Neural progenitor cell (in vitro differentiated cells): ENCODE measurements at regions not wholly inside any gene's neighbourhood (a gene's known extent, or its start where the extent isn't known, plus 50 kb on each side); places are given as distances from the start of the nearest gene placed in this dataset.

Experiments
- DNase-seq: peaks from one replicate; pipeline ENCODE4 v3.0.0-alpha.2; 2016; ENCODE audit warnings: low spot score
- H2AFZ ChIP-seq: fragments of 200-600 bp; sonication (generic); replicated peaks from 2 replicates; pipeline ENCODE4 v1.6.1; 2016; ENCODE audit warnings: antibody characterized with exemption
- H3F3A ChIP-seq: fragments of 200-600 bp; sonication (generic); 2 replicates; pipeline ENCODE4 v1.6.1; 2016; ENCODE audit warnings: antibody characterized with exemption, low read depth
- H3K27ac ChIP-seq: fragments of 200-600 bp; sonication (generic); 2 replicates; pipeline ENCODE4 v1.5.1; 2016; ENCODE audit warnings: mild to moderate bottlenecking
- H3K27me3 ChIP-seq: fragments of 200-600 bp; sonication (generic); 2 replicates; pipeline ENCODE4 v1.6.1; 2016; ENCODE audit warnings: mild to moderate bottlenecking, moderate library complexity
- H3K36me3 ChIP-seq: fragments of 200-600 bp; sonication (generic); 2 replicates; pipeline ENCODE4 v1.5.1; 2016
- H3K4me1 ChIP-seq: fragments of 200-600 bp; sonication (generic); 2 replicates; pipeline ENCODE4 v1.6.1; 2016; ENCODE audit warnings: mixed run types
- H3K4me2 ChIP-seq: fragments of 200-600 bp; sonication (generic); 2 replicates; pipeline ENCODE4 v1.6.1; 2016
- H3K4me3 ChIP-seq: fragments of 200-600 bp; sonication (generic); 2 replicates; pipeline ENCODE4 v1.5.1; 2016
- H3K79me2 ChIP-seq: fragments of 200-600 bp; sonication (generic); 2 replicates; pipeline ENCODE4 v1.6.1; 2016; ENCODE audit warnings: low read depth
- H3K9ac ChIP-seq: fragments of 200-600 bp; sonication (generic); 2 replicates; pipeline ENCODE4 v1.6.1; 2016
- H3K9me3 ChIP-seq: fragments of 200-600 bp; sonication (generic); 2 replicates; pipeline ENCODE4 v1.5.1; 2016; ENCODE audit warnings: low read depth
- H4K20me1 ChIP-seq: fragments of 200-600 bp; sonication (generic); 2 replicates; pipeline ENCODE4 v1.6.1; 2016; ENCODE audit warnings: low read depth
- H3K27ac Mint-ChIP-seq: 3 replicates; pipeline ENCODE4 v1.8.0; 2021; ENCODE audit warnings: mixed read lengths
- H3K27me3 Mint-ChIP-seq: 2 replicates; pipeline ENCODE4 v1.8.0; 2022; ENCODE audit warnings: low read depth, mild to moderate bottlenecking, inconsistent platforms, moderate library complexity, mixed read lengths; ENCODE audit not compliant: insufficient read depth
- H3K36me3 Mint-ChIP-seq: 3 replicates; pipeline ENCODE4 v1.8.0; 2021; ENCODE audit warnings: mixed read lengths
- H3K4me1 Mint-ChIP-seq: 3 replicates; pipeline ENCODE4 v1.8.0; 2021; ENCODE audit warnings: mixed read lengths
- H3K4me3 Mint-ChIP-seq: 3 replicates; pipeline ENCODE4 v1.8.0; 2021; ENCODE audit warnings: mild to moderate bottlenecking, moderate library complexity, mixed read lengths
- H3K9me3 Mint-ChIP-seq: 3 replicates; pipeline ENCODE4 v1.8.0; 2020; ENCODE audit warnings: mixed read lengths
- EZH2 ChIP-seq: fragments of 200-600 bp; sonication (generic); IDR thresholded peaks from 2 replicates; pipeline ENCODE4 v1.6.1; 2017; ENCODE audit warnings: antibody characterized with exemption, mild to moderate bottlenecking, moderate library complexity
- EZH2phosphoT487 ChIP-seq: fragments of 200-600 bp; sonication (generic); IDR thresholded peaks from 2 replicates; pipeline ENCODE4 v1.6.1; 2017; ENCODE audit warnings: antibody characterized with exemption
- TF ChIP-seq, protein P1 (sequence below): fragments of 200-600 bp; sonication (generic); IDR thresholded peaks from 2 replicates; pipeline ENCODE4 v1.5.1; 2017; ENCODE audit warnings: antibody characterized with exemption, mild to moderate bottlenecking

DNA sequence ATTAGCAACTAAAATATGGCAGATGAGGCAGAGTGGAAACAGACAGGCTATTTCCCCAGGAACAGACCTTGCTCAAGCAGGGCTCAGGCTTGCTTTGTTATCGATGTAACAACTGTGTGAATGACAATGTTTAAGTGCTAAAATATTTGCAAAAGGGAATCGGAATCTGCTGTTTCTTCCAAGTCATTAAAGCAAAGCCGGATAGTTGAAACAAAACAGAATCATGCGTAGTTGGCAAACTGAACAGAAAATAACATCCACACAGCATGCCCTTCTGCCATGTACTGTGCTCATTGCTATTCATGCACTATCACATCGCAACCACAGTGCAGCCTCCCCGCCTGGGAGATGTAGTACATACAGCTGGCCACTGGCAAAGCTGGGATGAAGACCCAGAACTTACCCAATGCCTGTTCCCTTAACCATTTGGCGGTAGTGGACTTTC, 799.1 kb downstream of the DIAPH3 start:
- Histone ChIP-seq H3F3A (no peaks in the 10 kb centered on the region), H3K4me3 (no peak overlapping the region), H3K27ac (no peak overlapping the region), H3K79me2 (no peaks in the 10 kb centered on the region), H3K9me3 (no peaks in the 10 kb centered on the region), H4K20me1 (no peaks in the 10 kb centered on the region), H3K4me1 (peaks cover 12% of the 10 kb centered on the region), H2AFZ (peak overlapping the region; percentile 63), H3K27me3 (no peaks in the 10 kb centered on the region), H3K4me2 (no peak overlapping the region), H3K9ac (no peak overlapping the region), H3K36me3 (no peaks in the 10 kb centered on the region)
- Mint-ChIP-seq H3K4me3 (no peak overlapping the region), H3K4me1 (peaks cover 8% of the 10 kb centered on the region), H3K27ac (no peak overlapping the region), H3K9me3 (no peaks in the 10 kb centered on the region), H3K27me3 (no peaks in the 10 kb centered on the region), H3K36me3 (no peaks in the 10 kb centered on the region)
- TF ChIP-seq EZH2, result no peak
- TF ChIP-seq, protein P1, sequence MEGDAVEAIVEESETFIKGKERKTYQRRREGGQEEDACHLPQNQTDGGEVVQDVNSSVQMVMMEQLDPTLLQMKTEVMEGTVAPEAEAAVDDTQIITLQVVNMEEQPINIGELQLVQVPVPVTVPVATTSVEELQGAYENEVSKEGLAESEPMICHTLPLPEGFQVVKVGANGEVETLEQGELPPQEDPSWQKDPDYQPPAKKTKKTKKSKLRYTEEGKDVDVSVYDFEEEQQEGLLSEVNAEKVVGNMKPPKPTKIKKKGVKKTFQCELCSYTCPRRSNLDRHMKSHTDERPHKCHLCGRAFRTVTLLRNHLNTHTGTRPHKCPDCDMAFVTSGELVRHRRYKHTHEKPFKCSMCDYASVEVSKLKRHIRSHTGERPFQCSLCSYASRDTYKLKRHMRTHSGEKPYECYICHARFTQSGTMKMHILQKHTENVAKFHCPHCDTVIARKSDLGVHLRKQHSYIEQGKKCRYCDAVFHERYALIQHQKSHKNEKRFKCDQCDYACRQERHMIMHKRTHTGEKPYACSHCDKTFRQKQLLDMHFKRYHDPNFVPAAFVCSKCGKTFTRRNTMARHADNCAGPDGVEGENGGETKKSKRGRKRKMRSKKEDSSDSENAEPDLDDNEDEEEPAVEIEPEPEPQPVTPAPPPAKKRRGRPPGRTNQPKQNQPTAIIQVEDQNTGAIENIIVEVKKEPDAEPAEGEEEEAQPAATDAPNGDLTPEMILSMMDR, result peak; percentile 23
- DNase-seq, result peak; percentile 24

DNA sequence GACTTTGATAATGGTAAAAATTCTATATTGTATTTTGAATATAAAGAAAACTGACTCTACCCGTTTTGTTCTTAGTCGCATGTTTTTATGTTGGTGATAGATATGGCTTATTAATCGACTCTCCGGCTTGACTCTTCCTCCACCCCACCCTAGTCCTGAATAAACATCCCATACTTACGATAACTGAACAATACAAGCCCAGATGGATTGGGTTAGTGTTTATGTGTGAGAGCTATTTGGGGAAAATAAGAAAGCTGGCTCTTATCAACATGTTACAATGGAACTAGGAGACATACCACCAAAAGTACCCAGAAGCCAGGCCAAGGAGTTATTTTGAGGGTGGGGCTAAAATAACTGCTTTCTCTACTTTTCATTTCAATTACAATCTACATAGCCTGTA, 796.3 kb downstream of the DIAPH3 start:
- no peak for DNase-seq
- Mint-ChIP-seq H3K27me3 (no peaks in the 10 kb centered on the region), H3K27ac (no peak overlapping the region), H3K9me3 (no peaks in the 10 kb centered on the region), H3K4me3 (no peak overlapping the region), H3K36me3 (no peaks in the 10 kb centered on the region), H3K4me1 (peaks cover 8% of the 10 kb centered on the region)
- H3K4me1 ChIP-seq, result peaks cover 6% of the 10 kb centered on the region
- H3K36me3 ChIP-seq, result no peaks in the 10 kb centered on the region
- H2AFZ ChIP-seq, result no peak overlapping the region
- no peaks in the 10 kb centered on the region for H3F3A ChIP-seq
- H3K79me2 ChIP-seq, result no peaks in the 10 kb centered on the region
- H3K9me3 ChIP-seq, result no peaks in the 10 kb centered on the region
- no peak overlapping the region for H3K27ac ChIP-seq
- H3K4me3 ChIP-seq, result no peak overlapping the region
- no peaks in the 10 kb centered on the region for H3K27me3 ChIP-seq
- no peaks in the 10 kb centered on the region for H4K20me1 ChIP-seq
- no peak overlapping the region for H3K9ac ChIP-seq
- TF ChIP-seq, protein P1, result no peak
- no peak overlapping the region for H3K4me2 ChIP-seq

DNA sequence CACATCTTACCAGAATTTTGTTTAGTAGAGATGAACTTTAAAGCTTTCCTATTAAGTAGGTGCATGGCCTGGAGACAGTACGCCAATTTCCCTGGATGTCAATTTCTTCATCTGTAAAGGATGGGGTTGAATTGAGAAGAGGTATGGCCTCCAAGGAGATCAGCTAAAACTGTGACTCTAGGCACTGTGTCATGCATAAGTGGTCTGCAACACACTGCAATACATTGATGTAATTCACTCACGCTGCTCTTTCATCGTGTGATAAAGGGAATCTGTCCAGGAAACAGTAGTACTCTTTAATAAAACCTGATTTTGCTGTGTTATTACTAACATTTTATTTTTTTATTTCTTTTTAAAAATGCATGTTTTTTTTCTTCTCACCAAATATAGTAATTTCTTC, 795.8 kb downstream of the DIAPH3 start:
- H2AFZ ChIP-seq, result no peak overlapping the region
- Mint-ChIP-seq H3K27ac (no peak overlapping the region), H3K36me3 (no peaks in the 10 kb centered on the region), H3K4me1 (peaks cover 8% of the 10 kb centered on the region), H3K27me3 (no peaks in the 10 kb centered on the region), H3K9me3 (no peaks in the 10 kb centered on the region), H3K4me3 (no peak overlapping the region)
- no peaks in the 10 kb centered on the region for H3K36me3 ChIP-seq
- H3K27me3 ChIP-seq, result no peaks in the 10 kb centered on the region
- H3K4me3 ChIP-seq, result no peak overlapping the region
- H3F3A ChIP-seq, result no peaks in the 10 kb centered on the region
- TF ChIP-seq, protein P1, result no peak
- no peak for TF ChIP-seq EZH2
- TF ChIP-seq EZH2phosphoT487, result no peak
- no peak for DNase-seq
- no peak overlapping the region for H3K27ac ChIP-seq
- no peak overlapping the region for H3K9ac ChIP-seq
- H3K4me1 ChIP-seq, result peaks cover 6% of the 10 kb centered on the region
- H3K4me2 ChIP-seq, result no peak overlapping the region
- no peaks in the 10 kb centered on the region for H3K9me3 ChIP-seq
- no peaks in the 10 kb centered on the region for H3K79me2 ChIP-seq
- H4K20me1 ChIP-seq, result no peaks in the 10 kb centered on the region

DNA sequence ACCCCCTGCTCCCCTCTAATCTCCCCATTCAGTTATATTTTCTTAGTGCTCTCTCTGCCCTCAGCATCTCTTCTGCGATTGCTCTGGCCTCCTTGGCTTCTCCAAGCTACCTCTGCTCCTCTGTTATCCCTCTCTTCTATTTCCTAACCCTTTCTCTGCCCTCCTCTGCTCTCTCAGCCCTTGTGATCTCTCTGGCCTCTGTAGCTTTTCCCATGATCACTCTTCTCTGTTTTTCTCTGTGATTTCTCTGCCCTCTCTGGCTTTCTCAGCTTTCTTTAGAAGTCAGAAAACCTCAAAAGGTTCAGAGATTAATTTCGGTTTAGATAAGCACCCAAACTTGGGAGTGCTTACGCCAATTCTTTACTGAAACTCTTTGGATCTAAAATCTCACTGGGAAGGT, 795.0 kb downstream of the DIAPH3 start:
- H3K4me1 Mint-ChIP-seq, result peaks cover 5% of the 10 kb centered on the region
- no peaks in the 10 kb centered on the region for H3K36me3 Mint-ChIP-seq
- H3K4me2 ChIP-seq, result no peak overlapping the region
- no peak overlapping the region for H3K27ac Mint-ChIP-seq
- H3K4me3 Mint-ChIP-seq, result no peak overlapping the region
- no peaks in the 10 kb centered on the region for H3K27me3 Mint-ChIP-seq
- no peaks in the 10 kb centered on the region for H4K20me1 ChIP-seq
- no peaks in the 10 kb centered on the region for H3K9me3 Mint-ChIP-seq
- H2AFZ ChIP-seq, result peak overlapping the region; percentile 66
- no peaks in the 10 kb centered on the region for H3F3A ChIP-seq
- no peaks in the 10 kb centered on the region for H3K36me3 ChIP-seq
- H3K27ac ChIP-seq, result no peak overlapping the region
- no peak overlapping the region for H3K9ac ChIP-seq
- TF ChIP-seq, protein P1, result no peak
- TF ChIP-seq EZH2phosphoT487, result no peak
- TF ChIP-seq EZH2, result no peak
- no peaks in the 10 kb centered on the region for H3K27me3 ChIP-seq
- no peak overlapping the region for H3K4me3 ChIP-seq
- peaks cover 6% of the 10 kb centered on the region for H3K4me1 ChIP-seq
- no peak for DNase-seq
- H3K9me3 ChIP-seq, result no peaks in the 10 kb centered on the region
- no peaks in the 10 kb centered on the region for H3K79me2 ChIP-seq
